B cell (primary cell): ENCODE measurements at regions not wholly inside any gene's neighbourhood (a gene's known extent, or its start where the extent isn't known, plus 50 kb on each side); places are given as distances from the start of the nearest gene placed in this dataset.

Experiments used
- ATAC-seq: fragments of 200-7000 bp; cut with Tn5 transposase; one replicate; pipeline ENCODE4 v1.10.0; 2021; ENCODE audit warnings: low read depth, mild to moderate bottlenecking, moderate number of reproducible peaks, moderate library complexity
- CTCF ChIA-PET: fragments of 350-600 bp; sonication (Branson Sonifier 250); formaldehyde crosslinking; loops from one replicate; lab custom pipeline; 2021; ENCODE audit warnings: antibody characterized with exemption, inconsistent platforms; lab: Charles Lee
- POLR2A ChIA-PET: fragments of 350-600 bp; sonication (Branson Sonifier 250); formaldehyde crosslinking; loops from one replicate; lab custom pipeline; 2021; ENCODE audit warnings: antibody characterized with exemption; lab: Charles Lee
- DNase-seq: peaks from one replicate; pipeline ENCODE4 v3.0.0; 2013
- H2AFZ ChIP-seq: 2 replicates; pipeline ENCODE4 v1.6.1; 2012; ENCODE audit warnings: mild to moderate bottlenecking, low read depth, low read length; ENCODE audit not compliant: insufficient read depth, poor library complexity, severe bottlenecking
- H3K27ac ChIP-seq, 2 donors: 1 replicate in 1 of 2; 2 replicates in 1 of 2; pipeline ENCODE4 v1.5.1; 2012 to 2013; ENCODE audit warnings: low read length in 2 of 2, mild to moderate bottlenecking in 2 of 2, moderate library complexity in 1 of 2
- H3K27me3 ChIP-seq, 4 experiments: fragments of 200-600 bp in 1 of 4; sonication (generic) in 1 of 4; replicated peaks in 1 of 4; 1 replicate in 2 of 4; 2 replicates in 2 of 4; pipeline versions ENCODE4 v1.6.1 to v1.7.0; 2013 to 2016; ENCODE audit warnings: low read length in 3 of 4, mild to moderate bottlenecking in 2 of 4, mixed read lengths in 1 of 4, moderate library complexity in 1 of 4; ENCODE audit not compliant: insufficient read depth in 4 of 4, control insufficient read depth in 3 of 4; ENCODE audit errors: control extremely low read depth in 1 of 4
- H3K36me3 ChIP-seq, 2 experiments: replicated peaks in 1 of 2; 1 replicate in 1 of 2; 2 replicates in 1 of 2; pipeline versions ENCODE4 v1.6.1 to v1.7.1; 2013; ENCODE audit warnings: low read length in 1 of 2; ENCODE audit not compliant: insufficient read depth in 2 of 2, control insufficient read depth in 1 of 2; ENCODE audit errors: control extremely low read depth in 1 of 2, extremely low read depth in 1 of 2
- H3K4me1 ChIP-seq, 2 donors: fragments of 200-600 bp in 1 of 2; sonication (generic) in 1 of 2; 1 replicate in 1 of 2; 2 replicates in 1 of 2; pipeline versions ENCODE4 v1.5.1 to v1.6.1; 2013 to 2017; ENCODE audit warnings: low read length in 2 of 2; ENCODE audit not compliant: control insufficient read depth in 2 of 2, insufficient read depth in 2 of 2
- H3K4me2 ChIP-seq: replicated peaks from 2 replicates; pipeline ENCODE3; 2012; ENCODE audit warnings: mild to moderate bottlenecking, low read depth, low read length; ENCODE audit not compliant: poor library complexity, severe bottlenecking
- H3K4me3 ChIP-seq, 5 experiments: fragments of 200-600 bp in 1 of 5; sonication (generic) in 1 of 5; 1 replicate in 3 of 5; 2 replicates in 2 of 5; pipeline versions ENCODE4 v1.5.1 to v1.7.0; 2011 to 2016; ENCODE audit warnings: low read length in 4 of 5, mild to moderate bottlenecking in 4 of 5, low read depth in 2 of 5, control low read depth in 1 of 5, moderate library complexity in 1 of 5; ENCODE audit not compliant: insufficient read depth in 1 of 5; ENCODE audit errors: control extremely low read depth in 1 of 5, extremely low read depth in 1 of 5
- H3K79me2 ChIP-seq: fragments of 200-600 bp; sonication (generic); one replicate; pipeline ENCODE4 v1.6.0; 2016; ENCODE audit warnings: low read length; ENCODE audit not compliant: control insufficient read depth, insufficient read depth
- H3K9ac ChIP-seq: fragments of 200-600 bp; sonication (generic); 2 replicates; pipeline ENCODE4 v1.6.1; 2017; ENCODE audit warnings: mild to moderate bottlenecking, low read length, moderate library complexity
- H3K9me3 ChIP-seq, 3 donors: one replicate each; pipeline versions ENCODE4 v1.6.1 to v1.7.1; 2013; ENCODE audit warnings: low read length in 2 of 3; ENCODE audit not compliant: control insufficient read depth in 2 of 3, insufficient read depth in 1 of 3; ENCODE audit errors: control extremely low read depth in 1 of 3
- H4K20me1 ChIP-seq: 2 replicates; pipeline ENCODE4 v1.6.0; 2012; ENCODE audit warnings: mild to moderate bottlenecking, low read length; ENCODE audit not compliant: insufficient read depth, control insufficient read depth, poor library complexity, severe bottlenecking
- H3K27ac Mint-ChIP-seq: one replicate; pipeline ENCODE4 v1.8.0; 2021; ENCODE audit warnings: mixed read lengths
- H3K27me3 Mint-ChIP-seq: one replicate; pipeline ENCODE4 v1.8.0; 2021; ENCODE audit warnings: mixed read lengths
- H3K4me1 Mint-ChIP-seq: one replicate; pipeline ENCODE4 v1.8.0; 2021; ENCODE audit warnings: mixed read lengths
- H3K4me3 Mint-ChIP-seq: one replicate; pipeline ENCODE4 v1.8.0; 2021; ENCODE audit warnings: mixed read lengths
- H3K9me3 Mint-ChIP-seq: one replicate; pipeline ENCODE4 v1.8.0; 2022; ENCODE audit warnings: mixed read lengths; ENCODE audit not compliant: insufficient read depth
- EZH2 ChIP-seq: IDR thresholded peaks from 2 replicates; pipeline ENCODE4 v1.6.1; 2012; ENCODE audit warnings: borderline replicate concordance, low read depth, mild to moderate bottlenecking, moderate library complexity, low read length; ENCODE audit not compliant: insufficient read depth, poor library complexity, severe bottlenecking
- WGBS: methylation state at CpG from one replicate; pipeline ENCODE4 v1.1.5; 2013; ENCODE audit warnings: missing lambda C conversion rate; ENCODE audit not compliant: insufficient coverage; 5-methylcytosine and 5-hydroxymethylcytosine counted together
- intact Hi-C: fragments of 100-400 bp; cut with micrococcal nuclease; formaldehyde crosslinking; loops from one replicate; pipeline ENCODE4 v1.10.0; 2022
- TF ChIP-seq, protein P1 (sequence below): fragments of 200-600 bp; IDR thresholded peaks from one replicate; pipeline ENCODE4 v1.8.0; 2022; ENCODE audit warnings: antibody characterized with exemption, mild to moderate bottlenecking

DNA sequence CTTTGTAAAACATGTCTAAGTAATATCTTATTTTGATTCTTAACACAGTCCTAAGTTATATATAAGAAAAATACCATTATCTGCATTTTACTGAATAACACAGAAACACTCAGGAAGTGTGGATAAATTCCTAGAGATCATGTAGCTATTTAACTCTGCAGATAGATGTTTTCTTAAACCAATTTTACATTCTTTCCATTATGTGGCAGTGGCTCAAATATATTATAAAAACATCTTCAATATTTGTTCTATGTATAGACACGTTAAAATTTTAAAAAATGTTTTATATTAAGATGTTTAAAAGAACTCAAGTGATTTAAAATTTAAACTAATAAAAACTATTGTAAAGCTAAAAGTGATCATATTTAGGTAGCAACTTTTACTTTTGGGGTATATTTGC is 683.8 kb downstream of the DIPK2A start:
- H3K9me3 ChIP-seq: no peaks in the 10 kb centered on the region
- H3K36me3 ChIP-seq: no peaks in the 10 kb centered on the region
- TF ChIP-seq EZH2: no peak
- TF ChIP-seq, protein P1, sequence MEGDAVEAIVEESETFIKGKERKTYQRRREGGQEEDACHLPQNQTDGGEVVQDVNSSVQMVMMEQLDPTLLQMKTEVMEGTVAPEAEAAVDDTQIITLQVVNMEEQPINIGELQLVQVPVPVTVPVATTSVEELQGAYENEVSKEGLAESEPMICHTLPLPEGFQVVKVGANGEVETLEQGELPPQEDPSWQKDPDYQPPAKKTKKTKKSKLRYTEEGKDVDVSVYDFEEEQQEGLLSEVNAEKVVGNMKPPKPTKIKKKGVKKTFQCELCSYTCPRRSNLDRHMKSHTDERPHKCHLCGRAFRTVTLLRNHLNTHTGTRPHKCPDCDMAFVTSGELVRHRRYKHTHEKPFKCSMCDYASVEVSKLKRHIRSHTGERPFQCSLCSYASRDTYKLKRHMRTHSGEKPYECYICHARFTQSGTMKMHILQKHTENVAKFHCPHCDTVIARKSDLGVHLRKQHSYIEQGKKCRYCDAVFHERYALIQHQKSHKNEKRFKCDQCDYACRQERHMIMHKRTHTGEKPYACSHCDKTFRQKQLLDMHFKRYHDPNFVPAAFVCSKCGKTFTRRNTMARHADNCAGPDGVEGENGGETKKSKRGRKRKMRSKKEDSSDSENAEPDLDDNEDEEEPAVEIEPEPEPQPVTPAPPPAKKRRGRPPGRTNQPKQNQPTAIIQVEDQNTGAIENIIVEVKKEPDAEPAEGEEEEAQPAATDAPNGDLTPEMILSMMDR: no peak
- Mint-ChIP-seq H3K4me1 (no peaks in the 10 kb centered on the region), H3K4me3 (no peak overlapping the region), H3K9me3 (no peaks in the 10 kb centered on the region), H3K27ac (no peak overlapping the region), H3K27me3 (no peaks in the 10 kb centered on the region)
- DNase-seq (no peak), ATAC-seq (no peak)
- no CpG with 5 or more reads among the region's 1 CpG for WGBS
- CTCF ChIA-PET: no interaction called here
- H3K4me1 ChIP-seq: no peaks in the 10 kb centered on the region
- no peak overlapping the region for H3K4me2 ChIP-seq
- intact Hi-C loops: no loop called here
- H3K27me3 ChIP-seq: no peaks in the 10 kb centered on the region
- no peak overlapping the region for H3K4me3 ChIP-seq
- no peaks in the 10 kb centered on the region for H3K79me2 ChIP-seq
- no peak overlapping the region for H3K9ac ChIP-seq
- H3K27ac ChIP-seq: no peak overlapping the region
- POLR2A ChIA-PET: no interaction called here
- no peaks in the 10 kb centered on the region for H4K20me1 ChIP-seq
- no peak overlapping the region for H2AFZ ChIP-seq

DNA sequence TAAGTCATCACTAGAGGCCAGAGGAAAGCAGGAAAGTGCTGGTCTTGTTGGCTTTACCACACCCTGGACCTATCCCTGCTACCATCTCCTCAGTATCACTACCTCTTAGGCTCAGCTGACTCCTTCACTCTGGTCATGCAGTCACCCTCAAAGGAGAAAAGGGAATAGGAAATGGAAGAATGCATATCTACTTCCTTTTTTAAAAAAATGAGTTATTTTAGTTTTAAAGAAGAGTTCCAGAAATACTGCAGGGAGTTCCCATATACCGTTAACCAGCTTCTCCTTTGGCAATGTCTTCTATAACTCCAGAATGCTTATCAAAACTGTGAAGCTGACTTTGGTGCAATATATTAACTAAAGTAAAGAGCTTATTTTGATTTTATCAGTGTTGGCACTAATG is 688.6 kb downstream of the DIPK2A start:
- no peaks in the 10 kb centered on the region for H3K27me3 Mint-ChIP-seq
- Histone ChIP-seq H3K27ac (no peak overlapping the region), H3K79me2 (no peaks in the 10 kb centered on the region), H3K36me3 (no peaks in the 10 kb centered on the region), H3K4me3 (no peak overlapping the region), H3K4me1 (no peaks in the 10 kb centered on the region), H2AFZ (no peak overlapping the region), H3K27me3 (no peaks in the 10 kb centered on the region), H4K20me1 (no peaks in the 10 kb centered on the region), H3K9ac (no peak overlapping the region), H3K4me2 (no peak overlapping the region), H3K9me3 (peaks cover 0 to 2% (median 0%) of the 10 kb centered on the region in 3 donors)
- DNase-seq (no peak), ATAC-seq (no peak)
- ChIA-PET CTCF (no interaction called here), POLR2A (no interaction called here)
- TF ChIP-seq, protein P1: no peak
- intact Hi-C loops: no loop called here
- H3K9me3 Mint-ChIP-seq: no peaks in the 10 kb centered on the region
- H3K4me1 Mint-ChIP-seq: no peaks in the 10 kb centered on the region
- no CpG with 5 or more reads among the region's 1 CpG for WGBS
- H3K27ac Mint-ChIP-seq: no peak overlapping the region
- no peak overlapping the region for H3K4me3 Mint-ChIP-seq
